H1 (cell line): ENCODE measurements at regions not wholly inside any gene's neighbourhood (a gene's known extent, or its start where the extent isn't known, plus 50 kb on each side); places are given as distances from the start of the nearest gene placed in this dataset.
"Not testable (repeated sequence)": the region's sequence is repeated elsewhere in the genome, so short reads cannot be mapped to it uniquely, and the experiment has no call there.

Source experiments
- CTCF ChIA-PET: fragments of 300-600 bp; sonication (Branson Sonifier 250); formaldehyde crosslinking; loops from one replicate; lab custom pipeline; 2021; ENCODE audit not compliant: partially characterized antibody; lab: Charles Lee
- POLR2A ChIA-PET: fragments of 300-600 bp; sonication (Branson Sonifier 250); formaldehyde crosslinking; loops from one replicate; lab custom pipeline; 2021; ENCODE audit warnings: inconsistent platforms; ENCODE audit not compliant: partially characterized antibody; lab: Charles Lee
- DNase-seq, 2 experiments: peaks; one replicate each; pipeline versions ENCODE4 v3.0.0 to v3.0.0-alpha.2; 2010 to 2022; ENCODE audit warnings: low spot score in 2 of 2, low read depth in 1 of 2, mixed read lengths in 1 of 2
- FAIRE-seq: peaks from 2 replicates; lab custom pipeline; 2011; peaks lifted over from hg19 to GRCh38; lab: Jason Lieb, UNC
- H2AFZ ChIP-seq: 2 replicates; pipeline ENCODE4 v1.8.1; 2012; ENCODE audit warnings: low read length, inconsistent platforms
- H2AK5ac ChIP-seq: 2 replicates; pipeline ENCODE4 v1.6.1; 2013; ENCODE audit warnings: low read depth, low read length
- H2BK120ac ChIP-seq: replicated peaks from 2 replicates; pipeline ENCODE3; 2013; ENCODE audit warnings: low read depth, low read length, inconsistent platforms
- H2BK12ac ChIP-seq: 2 replicates; pipeline ENCODE4 v1.6.1; 2013; ENCODE audit warnings: low read depth, low read length
- H2BK15ac ChIP-seq: 2 replicates; pipeline ENCODE4 v1.6.1; 2013; ENCODE audit warnings: low read length
- H2BK20ac ChIP-seq: 2 replicates; pipeline ENCODE4 v1.6.1; 2013; ENCODE audit warnings: low read length
- H2BK5ac ChIP-seq: 2 replicates; pipeline ENCODE4 v1.6.1; 2013; ENCODE audit warnings: low read depth, low read length
- H3K14ac ChIP-seq: 2 replicates; pipeline ENCODE4 v1.6.1; 2013; ENCODE audit warnings: inconsistent platforms; ENCODE audit not compliant: insufficient read length
- H3K18ac ChIP-seq: 2 replicates; pipeline ENCODE4 v1.6.1; 2013; ENCODE audit warnings: low read length; ENCODE audit errors: extremely low read depth
- H3K23ac ChIP-seq: 2 replicates; pipeline ENCODE4 v1.6.1; 2013; ENCODE audit warnings: inconsistent platforms; ENCODE audit not compliant: insufficient read length
- H3K23me2 ChIP-seq: 2 replicates; pipeline ENCODE4 v1.6.1; 2013; ENCODE audit warnings: low read depth, low read length
- H3K27ac ChIP-seq: 2 replicates; pipeline ENCODE4 v1.6.1; 2011; ENCODE audit warnings: low read depth, low read length, inconsistent platforms
- H3K27me3 ChIP-seq, 4 experiments: replicated peaks in 1 of 4; 1 replicate in 1 of 4; 2 replicates in 3 of 4; pipeline versions ENCODE4 v1.6.1 to v1.8.1; 2011 to 2013; ENCODE audit warnings: low read length in 3 of 4, mild to moderate bottlenecking in 3 of 4, inconsistent platforms in 2 of 4, mixed read lengths in 2 of 4, moderate library complexity in 1 of 4; ENCODE audit not compliant: control insufficient read depth in 3 of 4, insufficient read depth in 3 of 4; ENCODE audit errors: extremely low read depth in 1 of 4
- H3K36me3 ChIP-seq, 4 experiments: 2 replicates each; pipeline versions ENCODE4 v1.6.1 to v1.8.1; 2011 to 2013; ENCODE audit warnings: mild to moderate bottlenecking in 4 of 4, low read length in 3 of 4, moderate library complexity in 2 of 4, control low read depth in 1 of 4, inconsistent platforms in 1 of 4; ENCODE audit not compliant: insufficient read depth in 4 of 4, control insufficient read depth in 2 of 4
- H3K4ac ChIP-seq: replicated peaks from 2 replicates; pipeline ENCODE3; 2013; ENCODE audit warnings: low read length, low read depth, mixed read lengths, inconsistent platforms; ENCODE audit not compliant: insufficient read length
- H3K4me1 ChIP-seq, 4 experiments: replicated peaks in 1 of 4; 1 replicate in 1 of 4; 2 replicates in 3 of 4; pipeline versions ENCODE4 v1.6.1 to v1.8.1; 2011 to 2013; ENCODE audit warnings: low read length in 3 of 4, inconsistent platforms in 2 of 4, mixed read lengths in 1 of 4; ENCODE audit not compliant: insufficient read depth in 4 of 4, control insufficient read depth in 3 of 4
- H3K4me2 ChIP-seq, 2 experiments: 2 replicates each; pipeline versions ENCODE4 v1.6.1 to v1.8.1; 2011 to 2013; ENCODE audit warnings: low read depth in 2 of 2, low read length in 2 of 2, control low read depth in 1 of 2, inconsistent platforms in 1 of 2, mild to moderate bottlenecking in 1 of 2; ENCODE audit not compliant: insufficient read depth in 1 of 2
- H3K4me3 ChIP-seq, 4 experiments: fragments of 200-600, 300-600 bp in 1 of 4; sonication (generic), shearing (Covaris generic), sonication (Bioruptor Twin) in 1 of 4; 2 replicates each; pipeline versions ENCODE4 v1.5.1 to v1.8.1; 2011 to 2016; ENCODE audit warnings: low read length in 4 of 4, low read depth in 3 of 4, control low read depth in 2 of 4, inconsistent platforms in 2 of 4, mild to moderate bottlenecking in 2 of 4, mixed read lengths in 1 of 4, moderate library complexity in 1 of 4; ENCODE audit not compliant: insufficient read depth in 2 of 4; ENCODE audit errors: extremely low read depth in 1 of 4
- H3K56ac ChIP-seq: replicated peaks from 2 replicates; pipeline ENCODE3; 2013; ENCODE audit warnings: low read depth, mild to moderate bottlenecking, mixed read lengths, low read length, inconsistent platforms; ENCODE audit not compliant: insufficient read length
- H3K79me1 ChIP-seq: 2 replicates; pipeline ENCODE4 v1.6.1; 2013; ENCODE audit warnings: low read depth, low read length, control low read depth
- H3K79me2 ChIP-seq, 2 experiments: 2 replicates each; pipeline versions ENCODE4 v1.6.1 to v1.8.1; 2012 to 2013; ENCODE audit warnings: low read length in 2 of 2, mild to moderate bottlenecking in 2 of 2, inconsistent platforms in 1 of 2; ENCODE audit not compliant: insufficient read depth in 2 of 2, control insufficient read depth in 1 of 2
- H3K9ac ChIP-seq, 4 experiments: replicated peaks in 1 of 4; 1 replicate in 1 of 4; 2 replicates in 3 of 4; pipeline versions ENCODE4 v1.6.1 to v1.8.1; 2011 to 2013; ENCODE audit warnings: low read depth in 3 of 4, low read length in 3 of 4, control low read depth in 2 of 4, mild to moderate bottlenecking in 2 of 4, moderate library complexity in 2 of 4, inconsistent platforms in 1 of 4; ENCODE audit errors: extremely low read depth in 1 of 4
- H3K9me3 ChIP-seq, 2 experiments: 2 replicates each; pipeline versions ENCODE4 v1.6.1 to v1.8.1; 2012 to 2013; ENCODE audit warnings: mild to moderate bottlenecking in 2 of 2, moderate library complexity in 2 of 2, control low read depth in 1 of 2, inconsistent platforms in 1 of 2, low read depth in 1 of 2, low read length in 1 of 2, mixed read lengths in 1 of 2; ENCODE audit not compliant: insufficient read depth in 2 of 2
- H4K20me1 ChIP-seq, 2 experiments: replicated peaks in 1 of 2; 2 replicates each; pipeline versions ENCODE3 to v1.8.1; 2011 to 2013; ENCODE audit warnings: inconsistent platforms in 2 of 2, low read length in 2 of 2, mild to moderate bottlenecking in 1 of 2; ENCODE audit not compliant: insufficient read depth in 2 of 2, control insufficient read depth in 1 of 2
- H4K5ac ChIP-seq: 2 replicates; pipeline ENCODE4 v1.6.1; 2013; ENCODE audit warnings: low read length, low read depth, mixed read lengths, inconsistent platforms; ENCODE audit not compliant: insufficient read length
- H4K8ac ChIP-seq: 2 replicates; pipeline ENCODE4 v1.8.0; 2013; ENCODE audit warnings: mild to moderate bottlenecking, moderate library complexity, low read length, inconsistent platforms; ENCODE audit not compliant: insufficient read depth; ENCODE audit errors: extremely low read depth
- H4K91ac ChIP-seq: replicated peaks from 2 replicates; pipeline ENCODE3; 2013; ENCODE audit warnings: low read length, mixed read lengths, inconsistent platforms; ENCODE audit not compliant: insufficient read length
- WGBS, 2 experiments: shearing (Covaris generic) in 1 of 2; methylation state at CpG; one replicate each; pipeline versions ENCODE4 v1.1.6 to v1.1.7; 2013 to 2015; ENCODE audit warnings: low lambda C conversion rate in 2 of 2, mixed read lengths in 2 of 2, inconsistent platforms in 1 of 2, low coverage in 1 of 2, missing lambda C conversion rate in 1 of 2; ENCODE audit not compliant: insufficient replicate concordance in 2 of 2, insufficient coverage in 1 of 2, insufficient read length in 1 of 2; ENCODE audit errors: extremely low coverage in 1 of 2, missing lambda C conversion rate in 1 of 2; 5-methylcytosine and 5-hydroxymethylcytosine counted together

DNA sequence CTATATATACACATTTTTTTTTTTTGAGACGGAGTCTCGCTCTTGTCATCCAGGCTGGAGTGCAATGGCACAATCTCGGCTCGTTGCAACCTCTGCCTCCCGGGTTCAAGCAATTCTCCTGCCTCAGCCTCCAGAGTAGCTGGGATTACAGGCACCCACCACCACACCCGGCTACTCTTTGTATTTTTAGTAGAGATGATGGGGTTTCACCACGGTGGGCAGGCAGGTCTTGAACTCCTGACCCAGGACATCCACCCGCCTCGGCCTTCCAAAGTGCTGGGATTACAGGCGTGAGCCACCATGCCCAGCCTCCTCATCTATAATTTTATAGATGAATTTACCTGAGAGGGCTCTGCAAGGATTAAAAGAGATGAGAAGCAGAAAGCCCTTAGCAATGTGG lies 274.0 kb downstream of the FAM43A start:
- H3K4me3 ChIP-seq = not testable (repeated sequence)
- 91% methylated on average over 7 of the region's 10 CpGs; no CpG with 5 or more reads in 1 of the 2 experiments for WGBS, 2 experiments

More for the DNA sequence above, 274.0 kb downstream of the FAM43A start:
- H2AK5ac ChIP-seq, H2BK20ac ChIP-seq, H3K9ac ChIP-seq, H4K8ac ChIP-seq, H2AFZ ChIP-seq, H2BK12ac ChIP-seq, H3K9me3 ChIP-seq, H3K4me2 ChIP-seq, H2BK120ac ChIP-seq, POLR2A ChIA-PET, H4K20me1 ChIP-seq, H2BK15ac ChIP-seq, H3K36me3 ChIP-seq, H2BK5ac ChIP-seq, H3K23ac ChIP-seq, DNase-seq, H3K27ac ChIP-seq, H3K27me3 ChIP-seq, H3K4me1 ChIP-seq, H3K14ac ChIP-seq, H3K18ac ChIP-seq, H3K4ac ChIP-seq, H3K79me1 ChIP-seq, H4K5ac ChIP-seq, FAIRE-seq, H3K23me2 ChIP-seq, H3K79me2 ChIP-seq, H4K91ac ChIP-seq, H3K56ac ChIP-seq: not testable (repeated sequence)
- CTCF ChIA-PET = interaction anchor here (0.7 to 1.8 kb wide), 3 partner anchors 12 to 272 kb away, joined by 3 to 4 read pairs (median 3); no protein-coding TSS in a partner anchor
